ENCODE measurements at regions not wholly inside any gene's neighbourhood (a gene's known extent, or its start where the extent isn't known, plus 50 kb on each side); places are given as distances from the start of the nearest gene placed in this dataset.

DNA sequence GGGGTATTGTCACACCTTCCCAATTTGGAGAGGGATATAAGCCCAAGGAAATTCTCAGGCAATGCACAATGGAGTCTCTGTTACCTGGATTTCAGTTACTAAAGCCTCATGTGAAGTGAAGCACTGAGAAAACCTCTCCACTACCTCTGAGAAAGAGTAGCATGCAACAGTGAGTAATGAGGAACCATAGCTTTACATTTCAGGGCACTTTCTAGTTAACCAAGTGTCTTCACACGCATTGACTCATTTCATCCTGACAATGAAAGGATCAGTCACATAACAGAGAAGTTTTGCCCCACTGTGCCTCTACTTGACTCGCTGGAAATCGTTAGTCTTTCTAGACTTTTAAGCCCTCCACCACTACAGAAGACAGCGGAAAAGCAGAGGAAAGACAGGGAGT, 86.2 kb upstream of the ARID1B start:
- H3K9me2 ChIP-seq (ENCODE audit: insufficient read depth): no peaks in the 10 kb centered on the region
- ChIA-PET CTCF (no interaction called here), POLR2A (no interaction called here), RAD21 (ENCODE audit: low non-redundant PET in 1 of 2, low total read pairs in 2 of 2, uncharacterized antibody in 2 of 2, unreplicated experiment in 2 of 2) (no interaction called here)
- TF ChIP-seq EZH2 (IDR thresholded peaks at IDR 0.05) (no peak), SRF (IDR thresholded peaks at IDR 0.05; ENCODE audit: low read depth) (no peak), YY1 (IDR thresholded peaks at IDR 0.05; ENCODE audit: extremely low read depth, insufficient replicate concordance, low read depth, low read length) (no peak), EGR1 (IDR thresholded peaks at IDR 0.05; ENCODE audit: low read depth) (no peak), CEBPB (IDR thresholded peaks at IDR 0.05; ENCODE audit: low read depth) (no peak), SIN3A (IDR thresholded peaks at IDR 0.05; ENCODE audit: low read depth) (no peak), ZNF274 (IDR thresholded peaks at IDR 0.05; ENCODE audit: low read depth, low read length) (no peak), CBX3 (IDR thresholded peaks at IDR 0.05; ENCODE audit: low read depth) (no peak), ZFX (IDR thresholded peaks at IDR 0.05) (no peak)
- TF ChIP-seq, protein P1, sequence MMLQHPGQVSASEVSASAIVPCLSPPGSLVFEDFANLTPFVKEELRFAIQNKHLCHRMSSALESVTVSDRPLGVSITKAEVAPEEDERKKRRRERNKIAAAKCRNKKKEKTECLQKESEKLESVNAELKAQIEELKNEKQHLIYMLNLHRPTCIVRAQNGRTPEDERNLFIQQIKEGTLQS (IDR thresholded peaks at IDR 0.05): no peak
- DNase-seq (ENCODE audit: low read depth, low spot score) (no peak), ATAC-seq (no peak)
- no peak overlapping the region for H3K4me2 ChIP-seq (ENCODE audit: low read length)
- no peak overlapping the region for H3K9ac ChIP-seq (ENCODE audit: low read length)
- H3K9me3 ChIP-seq (ENCODE audit: control insufficient read depth in 1 of 2, insufficient read depth in 1 of 2, low read depth in 1 of 2, low read length in 2 of 2): no peaks in the 10 kb centered on the region
- no peaks in the 10 kb centered on the region for H3K27me3 ChIP-seq (ENCODE audit: insufficient read depth, low read length)
- BruUV-seq (replicated peaks): no TSS peak
- peaks cover 9 to 21% of the 10 kb centered on the region in 2 experiments for H3K4me1 ChIP-seq (ENCODE audit: control insufficient read depth in 1 of 2, insufficient read depth in 2 of 2, low read length in 2 of 2)
- intact Hi-C loops (cut with micrococcal nuclease): no loop called here
- no peak overlapping the region for H3K4me3 ChIP-seq (replicated peaks in 1 of 2; ENCODE audit: low read depth in 1 of 2, low read length in 2 of 2)
- H2AFZ ChIP-seq (ENCODE audit: low read depth, low read length, poor library complexity, severe bottlenecking): no peak overlapping the region
- H3K79me2 ChIP-seq (ENCODE audit: insufficient read depth, low read length): no peaks in the 10 kb centered on the region
- no peak overlapping the region for H3K27ac ChIP-seq (ENCODE audit: low read depth, low read length)
- no peaks in the 10 kb centered on the region for H4K20me1 ChIP-seq (ENCODE audit: insufficient read depth)
- H3K36me3 ChIP-seq (ENCODE audit: control insufficient read depth in 1 of 2, insufficient read depth in 2 of 2, low read length in 2 of 2): no peaks in the 10 kb centered on the region

DNA sequence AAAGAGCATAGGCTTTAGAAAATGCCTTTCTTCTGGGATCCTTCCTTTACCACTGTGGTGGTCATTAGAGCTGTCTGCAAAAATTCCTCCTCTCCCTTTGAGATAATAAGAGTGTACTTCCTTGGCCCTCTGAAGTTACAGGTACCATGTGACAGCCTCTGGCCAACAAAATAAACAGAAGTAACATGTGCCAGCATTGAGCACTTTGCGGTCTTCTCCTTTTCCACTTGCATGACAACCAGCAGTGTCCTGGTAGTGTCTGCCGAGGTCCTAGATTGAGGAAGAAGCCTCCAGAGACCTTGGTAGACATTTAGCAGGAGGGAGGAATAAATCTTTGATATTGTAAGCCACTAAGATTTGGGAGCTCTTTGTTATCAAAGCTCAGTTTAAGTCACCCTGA, 87.5 kb upstream of the ARID1B start:
- Histone ChIP-seq H4K20me1 (ENCODE audit: insufficient read depth) (no peaks in the 10 kb centered on the region), H3K4me3 (replicated peaks in 1 of 2; ENCODE audit: low read depth in 1 of 2, low read length in 2 of 2) (no peak overlapping the region), H3K9me3 (ENCODE audit: control insufficient read depth in 1 of 2, insufficient read depth in 1 of 2, low read depth in 1 of 2, low read length in 2 of 2) (no peaks in the 10 kb centered on the region), H3K4me1 (ENCODE audit: control insufficient read depth in 1 of 2, insufficient read depth in 2 of 2, low read length in 2 of 2) (peaks cover 12 to 24% of the 10 kb centered on the region in 2 experiments), H3K27me3 (ENCODE audit: insufficient read depth, low read length) (no peaks in the 10 kb centered on the region), H3K79me2 (ENCODE audit: insufficient read depth, low read length) (no peaks in the 10 kb centered on the region), H3K36me3 (ENCODE audit: control insufficient read depth in 1 of 2, insufficient read depth in 2 of 2, low read length in 2 of 2) (no peaks in the 10 kb centered on the region), H3K27ac (ENCODE audit: low read depth, low read length) (no peak overlapping the region), H3K4me2 (ENCODE audit: low read length) (no peak overlapping the region), H2AFZ (ENCODE audit: low read depth, low read length, poor library complexity, severe bottlenecking) (no peak overlapping the region), H3K9ac (ENCODE audit: low read length) (no peak overlapping the region), H3K9me2 (ENCODE audit: insufficient read depth) (no peaks in the 10 kb centered on the region)
- DNase-seq (ENCODE audit: low read depth, low spot score) (no peak), ATAC-seq (no peak)
- RAD21 ChIA-PET (ENCODE audit: low non-redundant PET in 1 of 2, low total read pairs in 2 of 2, uncharacterized antibody in 2 of 2, unreplicated experiment in 2 of 2): no interaction called here
- POLR2A ChIA-PET: no interaction called here
- intact Hi-C loops (cut with micrococcal nuclease): loop anchor here (5.0 kb wide), 1 partner anchor 33 kb away; no protein-coding TSS in a partner anchor
- no TSS peak for BruUV-seq (replicated peaks)
- CTCF ChIA-PET: no interaction called here
- TF ChIP-seq EZH2 (IDR thresholded peaks at IDR 0.05) (no peak), EGR1 (IDR thresholded peaks at IDR 0.05; ENCODE audit: low read depth) (no peak), RAD21 (IDR thresholded peaks at IDR 0.05; ENCODE audit: low read depth) (no peak), POLR2A (IDR thresholded peaks at IDR 0.05; ENCODE audit: borderline replicate concordance, extremely low read depth, insufficient read depth, insufficient read length) (no peak), EZH2phosphoT487 (IDR thresholded peaks at IDR 0.05; ENCODE audit: borderline replicate concordance) (no peak), CBX3 (IDR thresholded peaks at IDR 0.05; ENCODE audit: low read depth) (no peak), FOSL1 (IDR thresholded peaks at IDR 0.05; ENCODE audit: low read depth) (no peak), YY1 (IDR thresholded peaks at IDR 0.05; ENCODE audit: extremely low read depth, insufficient replicate concordance, low read depth, low read length) (no peak), ELF1 (IDR thresholded peaks at IDR 0.05; ENCODE audit: borderline replicate concordance, low read depth) (no peak), POLR2AphosphoS5 (IDR thresholded peaks at IDR 0.05; ENCODE audit: low read depth, low read length) (no peak), ZFX (IDR thresholded peaks at IDR 0.05) (no peak)
- TF ChIP-seq, protein P1 (IDR thresholded peaks at IDR 0.05): no peak
- TF ChIP-seq, protein P2, sequence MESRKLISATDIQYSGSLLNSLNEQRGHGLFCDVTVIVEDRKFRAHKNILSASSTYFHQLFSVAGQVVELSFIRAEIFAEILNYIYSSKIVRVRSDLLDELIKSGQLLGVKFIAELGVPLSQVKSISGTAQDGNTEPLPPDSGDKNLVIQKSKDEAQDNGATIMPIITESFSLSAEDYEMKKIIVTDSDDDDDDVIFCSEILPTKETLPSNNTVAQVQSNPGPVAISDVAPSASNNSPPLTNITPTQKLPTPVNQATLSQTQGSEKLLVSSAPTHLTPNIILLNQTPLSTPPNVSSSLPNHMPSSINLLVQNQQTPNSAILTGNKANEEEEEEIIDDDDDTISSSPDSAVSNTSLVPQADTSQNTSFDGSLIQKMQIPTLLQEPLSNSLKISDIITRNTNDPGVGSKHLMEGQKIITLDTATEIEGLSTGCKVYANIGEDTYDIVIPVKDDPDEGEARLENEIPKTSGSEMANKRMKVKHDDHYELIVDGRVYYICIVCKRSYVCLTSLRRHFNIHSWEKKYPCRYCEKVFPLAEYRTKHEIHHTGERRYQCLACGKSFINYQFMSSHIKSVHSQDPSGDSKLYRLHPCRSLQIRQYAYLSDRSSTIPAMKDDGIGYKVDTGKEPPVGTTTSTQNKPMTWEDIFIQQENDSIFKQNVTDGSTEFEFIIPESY (IDR thresholded peaks at IDR 0.05; ENCODE audit: extremely low read depth, insufficient replicate concordance, low read length): no peak
- TF ChIP-seq, protein P3, sequence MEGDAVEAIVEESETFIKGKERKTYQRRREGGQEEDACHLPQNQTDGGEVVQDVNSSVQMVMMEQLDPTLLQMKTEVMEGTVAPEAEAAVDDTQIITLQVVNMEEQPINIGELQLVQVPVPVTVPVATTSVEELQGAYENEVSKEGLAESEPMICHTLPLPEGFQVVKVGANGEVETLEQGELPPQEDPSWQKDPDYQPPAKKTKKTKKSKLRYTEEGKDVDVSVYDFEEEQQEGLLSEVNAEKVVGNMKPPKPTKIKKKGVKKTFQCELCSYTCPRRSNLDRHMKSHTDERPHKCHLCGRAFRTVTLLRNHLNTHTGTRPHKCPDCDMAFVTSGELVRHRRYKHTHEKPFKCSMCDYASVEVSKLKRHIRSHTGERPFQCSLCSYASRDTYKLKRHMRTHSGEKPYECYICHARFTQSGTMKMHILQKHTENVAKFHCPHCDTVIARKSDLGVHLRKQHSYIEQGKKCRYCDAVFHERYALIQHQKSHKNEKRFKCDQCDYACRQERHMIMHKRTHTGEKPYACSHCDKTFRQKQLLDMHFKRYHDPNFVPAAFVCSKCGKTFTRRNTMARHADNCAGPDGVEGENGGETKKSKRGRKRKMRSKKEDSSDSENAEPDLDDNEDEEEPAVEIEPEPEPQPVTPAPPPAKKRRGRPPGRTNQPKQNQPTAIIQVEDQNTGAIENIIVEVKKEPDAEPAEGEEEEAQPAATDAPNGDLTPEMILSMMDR (IDR thresholded peaks at IDR 0.05 in 2 of 3, conservative IDR thresholded peaks at IDR 0.05 in 1 of 3; ENCODE audit: borderline replicate concordance in 1 of 3, insufficient read depth in 1 of 3, low read depth in 2 of 3, low read length in 2 of 3): no peak
